ENCODE measurements at regions not wholly inside any gene's neighbourhood (a gene's known extent, or its start where the extent isn't known, plus 50 kb on each side); places are given as distances from the start of the nearest gene placed in this dataset.

- no peak for TF ChIP-seq CTCF (IDR thresholded peaks at IDR 0.05)
- TF ChIP-seq POLR2A (IDR thresholded peaks at IDR 0.05) = no peak
- TF ChIP-seq POLR2AphosphoS5 (IDR thresholded peaks at IDR 0.05) = no peak
These were observed 117.4 kb upstream of the GPR26 start for GRCh38 chr10:123548770-123549169.

Data from sigmoid colon (tissue), 4 donors.